Esophagus squamous epithelium (tissue), 4 donors: ENCODE measurements at regions not wholly inside any gene's neighbourhood (a gene's known extent, or its start where the extent isn't known, plus 50 kb on each side); places are given as distances from the start of the nearest gene placed in this dataset.

Experiments used
- CTCF ChIP-seq, 6 experiments: fragments of 450-650 bp in 4 of 6; fragments of 200-600 bp in 2 of 6; sonication (generic) in 2 of 6; IDR thresholded peaks; one replicate each; pipeline ENCODE4 v1.5.1; 2016 to 2019; ENCODE audit warnings: antibody characterized with exemption in 6 of 6, mild to moderate bottlenecking in 4 of 6, moderate library complexity in 4 of 6
- POLR2A ChIP-seq, 4 donors: fragments of 450-650 bp; IDR thresholded peaks; one replicate each; pipeline ENCODE4 v1.6.1; 2017; ENCODE audit warnings: antibody characterized with exemption in 4 of 4, mild to moderate bottlenecking in 4 of 4, moderate library complexity in 3 of 4

GRCh38 chr7:120028636-120029035 is 244.3 kb upstream of the KCND2 start:
- TF ChIP-seq CTCF (IDR thresholded peaks at IDR 0.05) (no peak), POLR2A (IDR thresholded peaks at IDR 0.05) (no peak)
